ENCODE measurements at regions not wholly inside any gene's neighbourhood (a gene's known extent, or its start where the extent isn't known, plus 50 kb on each side); places are given as distances from the start of the nearest gene placed in this dataset.

GRCh38 chr3:109963831-109964230, 626.5 kb upstream of the DPPA4 start:
- no peak for TF ChIP-seq CTCF (IDR thresholded peaks at IDR 0.05)
- no peak for TF ChIP-seq POLR2A (IDR thresholded peaks at IDR 0.05)
